ENCODE measurements at regions not wholly inside any gene's neighbourhood (a gene's known extent, or its start where the extent isn't known, plus 50 kb on each side); places are given as distances from the start of the nearest gene placed in this dataset.
A peak's percentile ranks its signal among the peaks of the same experiment; 100 is the strongest.
"Not testable (repeated sequence)": the region's sequence is repeated elsewhere in the genome, so short reads cannot be mapped to it uniquely, and the experiment has no call there.

GRCh38 chr4:54842226-54842625 is 184.5 kb downstream of the KIT start:
- Histone ChIP-seq H3K4me3 (replicated peaks; ENCODE audit: low read depth, low read length) (no peak overlapping the region), H3K36me3 (ENCODE audit: control insufficient read depth, insufficient read depth, low read length) (no peaks in the 10 kb centered on the region), H3K27me3 (replicated peaks; ENCODE audit: control insufficient read depth, insufficient read depth, low read length) (no peaks in the 10 kb centered on the region; the same call in 1 of the 2 replicates)
- TF ChIP-seq, protein P1, sequence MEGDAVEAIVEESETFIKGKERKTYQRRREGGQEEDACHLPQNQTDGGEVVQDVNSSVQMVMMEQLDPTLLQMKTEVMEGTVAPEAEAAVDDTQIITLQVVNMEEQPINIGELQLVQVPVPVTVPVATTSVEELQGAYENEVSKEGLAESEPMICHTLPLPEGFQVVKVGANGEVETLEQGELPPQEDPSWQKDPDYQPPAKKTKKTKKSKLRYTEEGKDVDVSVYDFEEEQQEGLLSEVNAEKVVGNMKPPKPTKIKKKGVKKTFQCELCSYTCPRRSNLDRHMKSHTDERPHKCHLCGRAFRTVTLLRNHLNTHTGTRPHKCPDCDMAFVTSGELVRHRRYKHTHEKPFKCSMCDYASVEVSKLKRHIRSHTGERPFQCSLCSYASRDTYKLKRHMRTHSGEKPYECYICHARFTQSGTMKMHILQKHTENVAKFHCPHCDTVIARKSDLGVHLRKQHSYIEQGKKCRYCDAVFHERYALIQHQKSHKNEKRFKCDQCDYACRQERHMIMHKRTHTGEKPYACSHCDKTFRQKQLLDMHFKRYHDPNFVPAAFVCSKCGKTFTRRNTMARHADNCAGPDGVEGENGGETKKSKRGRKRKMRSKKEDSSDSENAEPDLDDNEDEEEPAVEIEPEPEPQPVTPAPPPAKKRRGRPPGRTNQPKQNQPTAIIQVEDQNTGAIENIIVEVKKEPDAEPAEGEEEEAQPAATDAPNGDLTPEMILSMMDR (IDR thresholded peaks at IDR 0.05; ENCODE audit: insufficient read depth, low read length, poor library complexity, severe bottlenecking): no peak
- DNase-seq (ENCODE audit: extremely low read depth, insufficient read length): no peak

- Histone ChIP-seq H3K4me3 (replicated peaks; ENCODE audit: low read depth, low read length) (no peak overlapping the region), H3K27me3 (replicated peaks; ENCODE audit: control insufficient read depth, insufficient read depth, low read length) (no peaks in the 10 kb centered on the region; the same call in 1 of the 2 replicates), H3K36me3 (ENCODE audit: control insufficient read depth, insufficient read depth, low read length) (no peaks in the 10 kb centered on the region)
- TF ChIP-seq, protein P1 (IDR thresholded peaks at IDR 0.05; ENCODE audit: insufficient read depth, low read length, poor library complexity, severe bottlenecking): peak; percentile 21
- no peak for DNase-seq (ENCODE audit: extremely low read depth, insufficient read length)
Measured at GRCh38 chr4:54840992-54841768, 183.4 kb downstream of the KIT start.

- TF ChIP-seq, protein P1 (IDR thresholded peaks at IDR 0.05; ENCODE audit: insufficient read depth, low read length, poor library complexity, severe bottlenecking): no peak
- Histone ChIP-seq H3K4me3 (replicated peaks; ENCODE audit: low read depth, low read length) (no peak overlapping the region), H3K27me3 (replicated peaks; ENCODE audit: control insufficient read depth, insufficient read depth, low read length) (no peaks in the 10 kb centered on the region; the same call in 1 of the 2 replicates), H3K36me3 (ENCODE audit: control insufficient read depth, insufficient read depth, low read length) (no peaks in the 10 kb centered on the region)
- no peak for DNase-seq (ENCODE audit: extremely low read depth, insufficient read length)
Measured at GRCh38 chr4:54840430-54840829, 182.7 kb downstream of the KIT start.

DNA sequence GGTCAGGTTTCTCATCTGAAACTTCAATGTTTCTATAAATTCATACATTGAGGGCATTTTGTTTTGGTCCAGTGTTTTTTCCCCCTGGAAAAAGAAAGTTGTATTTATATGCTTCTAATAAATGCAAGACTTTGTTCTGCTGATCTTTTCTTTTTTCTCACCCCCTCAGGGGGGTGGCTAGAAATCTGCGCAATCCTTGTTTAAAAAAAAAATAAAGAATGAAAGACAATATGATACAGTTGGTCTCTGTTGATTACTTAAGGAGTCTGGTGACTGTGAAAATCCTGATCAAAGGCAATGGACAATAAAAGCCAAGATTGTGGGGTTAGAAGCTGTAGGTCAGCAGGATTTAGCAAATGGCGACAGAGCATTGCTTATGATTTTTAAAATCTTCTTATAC is 180.5 kb downstream of the KIT start:
- TF ChIP-seq, protein P1 (IDR thresholded peaks at IDR 0.05; ENCODE audit: insufficient read depth, low read length, poor library complexity, severe bottlenecking): no peak
- Histone ChIP-seq H3K27me3 (replicated peaks; ENCODE audit: control insufficient read depth, insufficient read depth, low read length) (no peaks in the 10 kb centered on the region; the same call in 1 of the 2 replicates), H3K36me3 (ENCODE audit: control insufficient read depth, insufficient read depth, low read length) (no peaks in the 10 kb centered on the region), H3K4me3 (replicated peaks; ENCODE audit: low read depth, low read length) (no peak overlapping the region)
- no peak for DNase-seq (ENCODE audit: extremely low read depth, insufficient read length)

DNA sequence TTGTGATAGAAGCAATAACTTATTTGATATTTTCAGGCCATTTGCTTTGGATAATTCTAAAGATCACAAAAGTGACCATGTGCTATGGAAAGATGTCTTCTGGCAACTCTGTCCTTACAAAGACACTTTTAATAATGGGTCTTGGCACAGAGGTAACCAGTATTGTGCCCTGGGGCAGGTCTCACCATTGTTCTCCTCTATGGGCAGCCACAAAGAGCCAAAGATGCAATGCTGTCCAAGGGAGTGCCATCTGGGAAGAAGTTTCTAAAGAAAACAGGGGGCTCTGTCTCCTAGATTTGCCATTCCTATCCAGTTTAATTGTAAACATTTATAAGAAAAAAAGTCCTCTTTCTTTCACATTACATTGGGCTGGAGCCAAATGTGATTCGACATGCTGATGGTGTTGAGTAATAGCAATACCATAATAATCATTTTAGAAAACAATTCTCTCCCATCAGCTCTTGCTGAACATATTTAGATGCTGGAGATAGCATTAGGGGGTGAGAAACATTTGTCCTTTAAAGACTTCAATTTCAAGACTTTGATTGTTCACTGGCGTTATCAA is 179.9 kb downstream of the KIT start:
- no peak overlapping the region for H3K4me3 ChIP-seq (replicated peaks; ENCODE audit: low read depth, low read length)
- no peaks in the 10 kb centered on the region for H3K36me3 ChIP-seq (ENCODE audit: control insufficient read depth, insufficient read depth, low read length)
- TF ChIP-seq, protein P1 (IDR thresholded peaks at IDR 0.05; ENCODE audit: insufficient read depth, low read length, poor library complexity, severe bottlenecking): no peak
- no peaks in the 10 kb centered on the region for H3K27me3 ChIP-seq (replicated peaks; ENCODE audit: control insufficient read depth, insufficient read depth, low read length)
- DNase-seq (ENCODE audit: extremely low read depth, insufficient read length): no peak

DNA sequence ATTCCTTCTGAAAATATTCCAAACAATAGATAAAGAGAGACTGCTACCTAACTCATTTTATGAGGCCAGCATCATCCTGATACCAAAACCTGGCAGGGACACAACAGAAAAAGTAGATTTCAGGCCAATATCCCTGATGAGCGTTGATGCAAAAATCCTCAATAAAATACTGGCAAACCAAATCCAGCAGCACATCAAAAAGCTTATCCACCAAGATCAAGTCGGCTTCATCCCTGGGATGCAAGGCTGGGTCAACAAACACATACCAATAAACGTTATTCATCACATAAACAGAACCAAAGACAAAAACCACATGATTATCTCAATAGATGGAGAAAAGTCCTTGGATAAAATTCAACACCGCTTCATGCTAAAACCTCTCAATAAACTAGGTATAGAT is 170.6 kb downstream of the KIT start:
- not testable (repeated sequence) for H3K4me3 ChIP-seq (replicated peaks; ENCODE audit: low read depth, low read length); H3K36me3 ChIP-seq (ENCODE audit: control insufficient read depth, insufficient read depth, low read length); DNase-seq (ENCODE audit: extremely low read depth, insufficient read length); H3K27me3 ChIP-seq (replicated peaks; ENCODE audit: control insufficient read depth, insufficient read depth, low read length)

Data from GM06990 (cell line).